ENCODE measurements at regions not wholly inside any gene's neighbourhood (a gene's known extent, or its start where the extent isn't known, plus 50 kb on each side); places are given as distances from the start of the nearest gene placed in this dataset.

DNA sequence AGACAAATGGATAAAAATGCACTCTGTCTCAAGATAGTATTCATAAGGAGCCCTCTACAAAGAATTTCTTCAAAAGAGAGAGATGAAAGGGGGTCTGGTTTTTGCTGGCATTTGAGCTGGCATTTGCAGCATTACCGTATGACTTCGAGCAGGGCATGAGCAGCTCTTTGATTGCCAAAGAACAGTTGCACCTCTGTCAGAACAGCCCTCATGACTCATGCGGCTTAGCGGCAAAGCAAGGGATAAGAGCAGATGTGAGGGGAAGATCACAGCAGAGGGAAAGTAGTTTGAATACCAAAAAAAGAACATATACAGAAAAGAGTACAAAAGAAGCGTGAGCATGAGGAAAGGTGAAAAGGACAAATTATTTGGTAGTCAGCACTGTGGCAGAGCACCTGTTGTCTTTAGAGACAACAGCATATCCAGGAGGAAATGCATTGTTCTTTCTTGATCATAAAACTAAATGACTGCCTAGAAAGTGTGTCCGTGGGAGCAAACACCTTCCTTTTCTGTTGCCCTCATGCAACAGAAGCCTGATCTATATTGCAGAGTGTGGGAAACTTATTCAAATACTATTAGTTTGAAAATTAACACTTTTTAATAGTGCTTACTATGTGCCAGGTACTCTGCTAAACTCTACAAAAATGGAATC lies 80.5 kb upstream of the SLC24A5 start:
- no peaks in the 10 kb centered on the region for H3K36me3 ChIP-seq
- H3K4me3 ChIP-seq, result no peak overlapping the region
- H3K9me3 ChIP-seq, result no peaks in the 10 kb centered on the region
- no peaks in the 10 kb centered on the region for H3K27me3 ChIP-seq
- peak; percentile 63 for DNase-seq

DNA sequence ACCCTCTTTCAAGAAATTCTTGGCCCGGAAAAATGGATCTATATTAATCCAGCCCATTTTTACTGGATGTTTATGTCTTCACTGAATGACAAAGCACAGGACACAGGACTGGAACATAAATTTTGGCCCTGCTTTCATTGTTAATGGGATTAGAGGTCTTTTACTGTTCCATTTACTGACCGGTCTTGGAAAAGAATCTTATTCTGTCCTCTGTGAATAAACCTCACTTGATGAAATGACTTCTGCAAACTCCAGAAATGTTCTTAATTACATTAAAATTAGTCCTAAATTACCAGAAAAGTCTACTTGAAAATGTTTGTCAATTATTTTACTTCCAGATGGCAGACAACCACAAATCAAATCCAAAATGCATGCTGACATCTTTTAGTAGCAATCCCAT lies 79.3 kb upstream of the SLC24A5 start:
- no peaks in the 10 kb centered on the region for H3K27me3 ChIP-seq
- H3K36me3 ChIP-seq, result no peaks in the 10 kb centered on the region
- no peaks in the 10 kb centered on the region for H3K9me3 ChIP-seq
- DNase-seq, result no peak
- no peak overlapping the region for H3K4me3 ChIP-seq

DNA sequence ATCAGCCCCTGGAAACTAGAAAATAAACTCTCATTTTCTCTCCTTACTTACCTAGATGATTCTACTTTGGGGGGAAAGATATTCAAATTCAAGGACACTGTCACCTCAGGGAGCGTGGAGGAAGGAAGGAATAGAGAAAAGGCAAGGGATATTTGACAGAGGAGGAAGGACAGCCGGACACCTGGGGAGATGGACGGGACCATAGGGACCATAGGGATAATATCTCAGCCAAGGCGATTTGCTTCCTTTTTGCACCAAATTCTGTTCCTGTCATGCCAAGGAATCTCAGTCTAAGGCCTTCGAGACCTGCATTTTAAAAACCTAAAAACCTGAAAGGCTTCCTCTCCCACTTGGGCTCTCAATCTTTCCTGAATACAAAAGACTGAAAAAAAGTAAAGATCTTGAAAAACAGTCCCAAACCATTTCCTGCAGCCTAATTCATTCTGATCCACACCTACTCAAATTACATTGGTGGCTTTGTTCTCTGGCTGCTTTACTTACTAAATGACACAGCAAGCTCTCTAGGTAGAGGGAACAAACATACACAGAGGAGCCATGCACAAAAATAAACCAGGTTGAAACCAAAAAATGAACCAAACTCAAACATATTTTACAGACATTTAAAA lies 73.9 kb upstream of the SLC24A5 start:
- no peak for DNase-seq
- Histone ChIP-seq H3K27me3 (no peaks in the 10 kb centered on the region), H3K4me3 (no peak overlapping the region), H3K36me3 (no peaks in the 10 kb centered on the region), H3K9me3 (no peaks in the 10 kb centered on the region)

DNA sequence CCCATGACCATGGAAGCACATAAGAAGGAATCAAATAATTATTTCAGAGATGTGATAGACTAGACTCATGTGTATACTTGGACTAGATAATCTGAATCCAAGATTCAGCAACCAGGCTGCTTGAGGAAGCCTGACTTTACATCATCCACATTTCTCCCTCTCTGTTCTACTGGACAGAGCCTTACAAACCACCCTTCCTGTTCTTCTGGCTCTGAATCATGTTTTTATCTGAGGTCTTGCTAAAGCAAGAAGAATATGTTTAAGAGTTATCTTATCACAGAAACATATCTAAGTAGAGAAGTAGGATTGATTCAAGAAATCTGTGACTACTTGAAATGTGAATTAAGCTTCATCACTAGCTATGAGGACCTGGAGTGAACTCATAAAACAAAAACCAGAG lies 71.1 kb upstream of the SLC24A5 start:
- H3K36me3 ChIP-seq, result no peaks in the 10 kb centered on the region
- no peak for DNase-seq
- H3K27me3 ChIP-seq, result no peaks in the 10 kb centered on the region
- H3K9me3 ChIP-seq, result peaks cover 10% of the 10 kb centered on the region
- no peak overlapping the region for H3K4me3 ChIP-seq

DNA sequence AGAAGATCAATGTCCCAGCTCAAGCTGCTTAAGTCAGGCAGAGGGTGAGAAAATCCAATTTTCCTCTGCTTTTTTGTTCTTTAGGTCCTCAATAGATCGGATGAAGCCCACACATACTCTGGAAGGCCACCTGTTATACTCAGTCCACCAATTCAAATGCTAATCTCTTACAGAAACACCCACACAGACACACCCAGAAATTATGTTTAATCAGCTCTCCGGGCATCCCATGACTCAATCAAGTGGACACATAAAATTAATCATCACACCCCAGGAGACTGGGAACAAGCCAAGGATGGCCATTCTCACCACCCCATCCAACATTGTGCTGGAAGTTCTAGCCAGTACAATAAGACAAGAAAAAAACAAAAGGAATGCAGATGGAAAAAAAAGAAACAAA lies 67.8 kb upstream of the SLC24A5 start:
- DNase-seq, result peak; percentile 47
- Histone ChIP-seq H3K4me3 (no peak overlapping the region), H3K9me3 (peaks cover 11% of the 10 kb centered on the region), H3K36me3 (no peaks in the 10 kb centered on the region), H3K27me3 (no peaks in the 10 kb centered on the region)

DNA sequence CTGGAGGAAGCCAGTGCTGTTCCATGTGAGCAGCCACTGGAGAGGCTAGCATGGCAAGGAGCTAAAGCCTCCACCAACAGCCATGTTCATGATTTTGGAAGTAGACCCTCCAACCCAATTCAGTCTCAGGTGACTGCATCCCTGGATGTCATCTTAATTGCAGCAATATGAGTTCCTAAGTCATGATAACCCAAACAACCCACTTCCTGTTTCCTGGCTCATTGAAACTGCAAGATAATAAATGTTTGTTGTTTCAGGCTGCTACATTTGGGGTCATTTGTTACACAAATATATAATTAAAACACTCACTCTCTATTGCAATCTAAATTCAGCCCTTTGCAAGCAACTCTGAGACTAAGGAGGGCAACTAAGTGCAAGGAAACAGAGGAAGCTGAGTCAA lies 62.4 kb upstream of the SLC24A5 start:
- no peaks in the 10 kb centered on the region for H3K27me3 ChIP-seq
- H3K9me3 ChIP-seq, result peaks cover 9% of the 10 kb centered on the region
- H3K4me3 ChIP-seq, result no peak overlapping the region
- no peaks in the 10 kb centered on the region for H3K36me3 ChIP-seq
- DNase-seq, result no peak

DNA sequence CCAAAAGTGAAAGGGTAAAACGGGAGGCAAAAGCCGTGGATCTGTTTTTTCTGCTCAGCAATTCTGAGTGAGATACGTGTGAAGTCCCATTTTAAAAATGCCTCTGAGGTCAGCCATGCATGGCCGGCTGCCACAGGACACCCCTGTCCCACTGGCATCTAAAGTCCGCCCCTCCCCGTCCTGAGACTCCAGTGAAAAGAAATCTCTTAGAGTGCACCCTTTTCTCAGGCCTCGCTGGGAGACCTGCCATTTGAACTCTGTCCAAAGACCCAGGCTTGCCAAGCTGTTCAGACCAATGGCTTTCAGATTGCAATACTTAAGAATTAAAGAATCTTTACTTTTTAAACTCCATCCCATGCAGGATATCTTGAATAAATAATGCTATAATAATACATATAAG lies 61.0 kb upstream of the SLC24A5 start:
- Histone ChIP-seq H3K9me3 (peaks cover under 1% of the 10 kb centered on the region; the same call in 1 of the 2 replicates), H3K27me3 (no peaks in the 10 kb centered on the region), H3K36me3 (no peaks in the 10 kb centered on the region), H3K4me3 (0 out of 2 replicates have a peak overlapping the region, but pooled peaks have one; percentile 4)
- peak; percentile 72 for DNase-seq

DNA sequence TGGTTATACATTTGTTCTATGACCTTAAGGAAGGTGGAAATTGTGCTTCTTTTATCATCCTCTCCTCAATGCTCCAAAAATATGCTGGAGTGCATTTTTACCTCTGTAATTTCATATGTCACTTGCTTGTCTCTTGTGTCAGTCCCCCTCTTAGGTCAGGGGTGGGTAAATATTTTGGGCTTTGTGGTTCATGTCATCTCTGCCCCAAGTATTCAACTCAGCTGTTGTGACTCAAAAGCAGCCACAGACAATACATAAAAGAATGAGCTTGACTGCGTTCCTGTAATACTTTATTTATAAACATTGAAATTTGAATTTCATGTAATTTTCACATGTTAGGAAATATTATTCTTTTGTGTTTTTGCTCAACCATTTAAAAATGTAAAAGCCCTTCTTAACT lies 60.4 kb upstream of the SLC24A5 start:
- DNase-seq, result no peak
- no peaks in the 10 kb centered on the region for H3K27me3 ChIP-seq
- H3K9me3 ChIP-seq, result no peaks in the 10 kb centered on the region
- no peaks in the 10 kb centered on the region for H3K36me3 ChIP-seq
- no peak overlapping the region for H3K4me3 ChIP-seq

DNA sequence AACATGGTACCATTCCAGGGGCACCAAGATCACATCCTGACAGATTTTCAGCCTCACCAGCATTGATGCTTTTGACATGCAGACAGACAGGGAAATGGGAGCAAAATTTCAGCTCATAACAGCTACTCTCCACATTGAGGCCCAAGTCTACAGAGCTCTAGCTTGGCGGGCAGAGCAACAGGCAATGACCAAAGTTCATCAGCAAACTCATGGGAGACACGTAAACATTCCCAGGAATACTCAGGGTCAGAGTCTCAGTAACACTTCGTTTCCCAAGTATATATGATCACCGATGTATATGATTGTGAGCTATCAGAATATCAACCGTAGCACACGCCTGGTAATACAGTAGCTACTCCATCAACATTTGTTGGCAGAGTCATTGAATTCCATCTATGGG lies 59.2 kb upstream of the SLC24A5 start:
- H3K27me3 ChIP-seq, result no peaks in the 10 kb centered on the region
- H3K4me3 ChIP-seq, result no peak overlapping the region
- DNase-seq, result no peak
- H3K9me3 ChIP-seq, result no peaks in the 10 kb centered on the region
- H3K36me3 ChIP-seq, result no peaks in the 10 kb centered on the region

DNA sequence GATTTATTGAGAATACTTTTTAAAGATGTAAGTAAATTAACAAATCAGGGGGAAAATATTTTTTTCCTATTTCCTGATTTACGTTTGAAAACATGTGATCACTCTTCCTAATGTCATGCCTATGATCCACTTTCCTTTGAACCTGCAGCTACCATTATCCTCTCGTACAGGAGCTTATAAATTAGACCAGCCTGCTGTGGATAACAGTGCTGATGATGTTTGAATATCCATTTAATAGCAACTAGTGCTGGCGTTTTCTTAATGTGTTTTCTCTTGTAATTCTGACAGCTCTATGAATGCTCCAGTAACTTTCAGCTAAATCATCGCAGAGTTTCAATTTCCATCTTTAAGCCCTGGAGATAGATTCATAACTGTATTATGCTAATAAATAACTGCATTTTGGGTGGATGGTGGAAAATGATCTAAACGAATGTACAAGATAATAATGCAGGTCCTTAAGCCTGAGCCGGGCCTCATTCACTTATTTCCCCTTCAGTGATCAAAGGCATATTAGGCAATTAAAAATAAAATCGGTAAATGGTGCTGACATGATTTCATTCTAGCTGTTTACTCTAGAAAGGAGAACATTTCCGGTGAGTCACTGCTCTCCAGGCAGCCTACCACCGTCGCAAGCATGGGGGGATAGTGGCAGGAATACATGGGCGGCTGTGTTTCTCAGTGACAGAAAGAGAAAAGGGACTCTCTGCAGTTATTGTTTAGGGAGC lies 58.5 kb upstream of the SLC24A5 start:
- peak; percentile 15 for DNase-seq
- Histone ChIP-seq H3K9me3 (no peaks in the 10 kb centered on the region), H3K4me3 (no peak overlapping the region), H3K36me3 (no peaks in the 10 kb centered on the region), H3K27me3 (no peaks in the 10 kb centered on the region)

DNA sequence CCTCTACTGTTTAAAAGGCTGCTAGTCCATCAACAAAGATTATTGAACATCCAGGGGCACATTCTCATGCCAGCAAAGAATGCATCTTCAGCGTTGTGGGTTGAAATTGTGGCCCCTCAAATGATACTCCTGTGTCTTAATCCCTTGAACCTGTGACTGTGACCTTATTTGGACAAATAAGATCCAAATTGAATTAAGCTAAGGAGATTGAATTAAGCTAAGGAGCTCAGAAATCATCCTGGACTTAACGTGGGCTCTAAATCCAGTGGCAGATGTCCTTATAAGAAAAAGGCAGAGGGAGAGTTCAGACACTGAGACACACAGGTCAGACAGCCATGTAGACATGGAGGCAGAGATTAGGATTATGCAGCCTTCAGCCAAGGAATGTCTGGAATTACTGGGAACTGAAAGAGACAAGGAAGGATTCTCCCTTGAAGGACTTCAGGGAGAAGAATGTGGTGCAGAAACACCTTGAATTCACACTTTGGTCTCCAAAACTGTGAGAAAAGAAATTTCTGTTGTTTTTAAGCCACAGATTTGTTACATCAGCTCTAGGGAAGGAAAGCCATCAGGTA lies 57.3 kb upstream of the SLC24A5 start:
- Histone ChIP-seq H3K9me3 (no peaks in the 10 kb centered on the region), H3K4me3 (no peak overlapping the region), H3K36me3 (no peaks in the 10 kb centered on the region), H3K27me3 (no peaks in the 10 kb centered on the region)
- no peak for DNase-seq

DNA sequence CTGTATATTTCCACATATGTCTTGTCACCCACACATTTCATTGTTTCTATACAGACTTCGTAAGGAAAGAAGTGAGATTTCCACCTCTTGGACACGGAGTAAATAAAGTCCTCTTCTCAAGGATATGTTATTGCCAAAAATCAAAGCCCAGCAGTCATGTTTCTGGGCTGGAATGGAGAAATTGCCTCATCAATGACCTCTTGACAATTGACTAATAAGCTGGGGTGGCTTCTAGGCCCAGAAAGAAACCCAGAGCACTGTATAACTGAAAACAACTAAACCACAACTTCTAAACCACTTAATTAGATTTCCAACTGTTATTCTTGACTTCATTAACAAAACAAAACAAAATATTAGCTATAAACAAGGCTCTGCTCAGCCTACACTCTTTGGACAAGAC lies 56.4 kb upstream of the SLC24A5 start:
- no peaks in the 10 kb centered on the region for H3K9me3 ChIP-seq
- H3K4me3 ChIP-seq, result no peak overlapping the region
- H3K36me3 ChIP-seq, result no peaks in the 10 kb centered on the region
- H3K27me3 ChIP-seq, result no peaks in the 10 kb centered on the region
- no peak for DNase-seq

DNA sequence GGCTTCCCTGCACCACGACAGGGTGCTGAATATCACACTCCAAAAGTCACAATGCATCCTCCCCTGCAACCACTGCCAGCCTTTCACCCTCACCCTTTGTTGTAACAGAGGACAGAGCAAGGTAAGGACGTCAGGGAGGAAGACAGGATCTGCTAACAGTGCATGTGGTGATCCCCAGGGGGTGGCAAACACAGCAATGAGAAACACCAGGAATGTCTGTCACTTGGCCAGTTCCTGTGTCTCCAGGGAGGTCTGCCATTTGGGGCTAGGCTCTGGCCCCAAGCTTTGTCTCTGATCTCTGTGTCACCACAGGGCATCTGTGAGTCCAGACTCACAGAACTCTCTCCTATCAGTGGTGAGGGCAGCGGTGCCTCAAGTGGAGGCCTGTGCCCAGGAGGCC lies 54.3 kb upstream of the SLC24A5 start:
- DNase-seq, result no peak
- H3K9me3 ChIP-seq, result no peaks in the 10 kb centered on the region
- no peaks in the 10 kb centered on the region for H3K36me3 ChIP-seq
- no peaks in the 10 kb centered on the region for H3K27me3 ChIP-seq
- H3K4me3 ChIP-seq, result no peak overlapping the region

All from MG63 (cell line).